ENCODE measurements at regions not wholly inside any gene's neighbourhood (a gene's known extent, or its start where the extent isn't known, plus 50 kb on each side); places are given as distances from the start of the nearest gene placed in this dataset.

DNA sequence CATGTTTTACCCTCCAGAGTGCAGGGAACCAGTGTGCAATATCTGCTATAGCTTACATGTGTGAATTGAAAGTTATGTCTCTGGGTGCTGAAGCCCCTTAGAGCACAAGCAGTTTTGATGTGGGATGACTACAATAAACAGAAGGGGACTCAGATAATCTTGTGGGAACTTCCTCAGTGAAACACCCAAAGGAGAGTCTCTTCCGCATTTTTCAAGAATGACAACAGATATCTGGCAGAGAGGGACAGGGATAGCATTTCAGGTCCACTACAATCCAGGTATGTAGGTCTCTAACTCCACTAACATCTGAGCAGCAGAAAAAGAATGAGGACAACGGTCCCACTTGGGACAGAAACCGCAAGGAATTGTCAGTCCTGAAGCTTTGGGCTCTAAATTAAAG is 67.6 kb upstream of the PDE4B start:
- TF ChIP-seq, protein P1, sequence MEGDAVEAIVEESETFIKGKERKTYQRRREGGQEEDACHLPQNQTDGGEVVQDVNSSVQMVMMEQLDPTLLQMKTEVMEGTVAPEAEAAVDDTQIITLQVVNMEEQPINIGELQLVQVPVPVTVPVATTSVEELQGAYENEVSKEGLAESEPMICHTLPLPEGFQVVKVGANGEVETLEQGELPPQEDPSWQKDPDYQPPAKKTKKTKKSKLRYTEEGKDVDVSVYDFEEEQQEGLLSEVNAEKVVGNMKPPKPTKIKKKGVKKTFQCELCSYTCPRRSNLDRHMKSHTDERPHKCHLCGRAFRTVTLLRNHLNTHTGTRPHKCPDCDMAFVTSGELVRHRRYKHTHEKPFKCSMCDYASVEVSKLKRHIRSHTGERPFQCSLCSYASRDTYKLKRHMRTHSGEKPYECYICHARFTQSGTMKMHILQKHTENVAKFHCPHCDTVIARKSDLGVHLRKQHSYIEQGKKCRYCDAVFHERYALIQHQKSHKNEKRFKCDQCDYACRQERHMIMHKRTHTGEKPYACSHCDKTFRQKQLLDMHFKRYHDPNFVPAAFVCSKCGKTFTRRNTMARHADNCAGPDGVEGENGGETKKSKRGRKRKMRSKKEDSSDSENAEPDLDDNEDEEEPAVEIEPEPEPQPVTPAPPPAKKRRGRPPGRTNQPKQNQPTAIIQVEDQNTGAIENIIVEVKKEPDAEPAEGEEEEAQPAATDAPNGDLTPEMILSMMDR (IDR thresholded peaks at IDR 0.05), result no peak
- TF ChIP-seq POLR2A (IDR thresholded peaks at IDR 0.05), result no peak
- no peak overlapping the region for H3K4me3 ChIP-seq
- WGBS, 4 donors, result 76 to 86% (median 84%) methylated on average over 3 of the region's 3 CpGs
- no peaks in the 10 kb centered on the region for H3K36me3 ChIP-seq (replicated peaks in 1 of 2)
- no peaks in the 10 kb centered on the region for H3K4me1 ChIP-seq (replicated peaks in 1 of 2)
- H3K27me3 ChIP-seq, result no peaks in the 10 kb centered on the region
- no peak overlapping the region for H3K27ac ChIP-seq
- no peak for DNase-seq
- H3K9me3 ChIP-seq (replicated peaks in 1 of 3), result no peaks in the 10 kb centered on the region
- intact Hi-C loops (cut with DNase I), result no loop called here

DNA sequence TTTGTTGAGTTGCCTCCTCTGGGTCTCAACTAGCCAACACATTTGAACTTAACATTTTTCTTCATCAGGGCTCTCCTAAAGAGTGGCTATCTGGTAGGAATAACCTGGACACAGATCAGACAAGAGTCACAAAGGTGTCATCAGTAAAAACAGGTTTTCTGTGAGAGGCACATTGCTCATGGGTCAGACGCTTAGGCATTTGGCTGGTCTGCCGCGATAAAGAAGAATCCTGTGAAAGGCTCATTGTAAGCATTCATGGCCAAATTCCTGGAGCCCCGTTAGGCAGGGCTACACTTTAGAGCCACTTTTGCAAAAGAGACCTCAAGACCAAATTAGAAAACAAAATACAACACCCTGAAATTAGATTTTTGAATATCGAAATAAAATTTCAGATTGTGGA is 64.2 kb upstream of the PDE4B start:
- no peaks in the 10 kb centered on the region for H3K36me3 ChIP-seq (replicated peaks in 1 of 2)
- WGBS, 4 donors, result 62 to 75% (median 71%) methylated on average over 5 of the region's 5 CpGs
- intact Hi-C loops (cut with DNase I), result no loop called here
- no peak overlapping the region for H3K4me3 ChIP-seq
- no peaks in the 10 kb centered on the region for H3K27me3 ChIP-seq
- no peaks in the 10 kb centered on the region for H3K9me3 ChIP-seq (replicated peaks in 1 of 3)
- H3K4me1 ChIP-seq (replicated peaks in 1 of 2), result no peaks in the 10 kb centered on the region
- TF ChIP-seq, protein P1 (IDR thresholded peaks at IDR 0.05), result no peak
- no peak for TF ChIP-seq POLR2A (IDR thresholded peaks at IDR 0.05)
- no peak overlapping the region for H3K27ac ChIP-seq
- DNase-seq, result no peak

DNA sequence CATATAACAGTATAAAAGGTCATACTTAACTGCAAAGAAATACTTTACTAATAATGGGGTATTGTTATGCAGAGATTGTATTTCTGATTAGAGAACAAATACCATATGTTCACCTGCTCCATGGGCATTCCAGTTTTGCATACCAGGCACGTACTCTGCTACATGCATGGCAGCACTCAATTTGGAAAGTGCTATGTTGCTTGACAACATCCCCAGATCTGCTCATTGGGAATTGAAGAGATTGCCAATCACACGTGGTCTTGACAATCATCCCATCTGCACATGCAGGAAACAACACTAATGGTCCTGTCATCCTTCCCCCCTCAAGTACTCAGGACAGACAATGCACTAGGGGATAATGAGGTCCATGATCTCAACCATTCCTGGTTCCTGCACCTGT is 63.4 kb upstream of the PDE4B start:
- 36 to 49% (median 42%) methylated on average over 2 of the region's 2 CpGs for WGBS, 4 donors
- intact Hi-C loops (cut with DNase I), result no loop called here
- Histone ChIP-seq H3K9me3 (replicated peaks in 1 of 3) (no peaks in the 10 kb centered on the region), H3K27ac (no peak overlapping the region), H3K36me3 (replicated peaks in 1 of 2) (no peaks in the 10 kb centered on the region), H3K4me3 (no peak overlapping the region), H3K4me1 (replicated peaks in 1 of 2) (no peaks in the 10 kb centered on the region), H3K27me3 (no peaks in the 10 kb centered on the region)
- TF ChIP-seq, protein P1 (IDR thresholded peaks at IDR 0.05), result no peak
- TF ChIP-seq POLR2A (IDR thresholded peaks at IDR 0.05), result no peak
- DNase-seq, result no peak

DNA sequence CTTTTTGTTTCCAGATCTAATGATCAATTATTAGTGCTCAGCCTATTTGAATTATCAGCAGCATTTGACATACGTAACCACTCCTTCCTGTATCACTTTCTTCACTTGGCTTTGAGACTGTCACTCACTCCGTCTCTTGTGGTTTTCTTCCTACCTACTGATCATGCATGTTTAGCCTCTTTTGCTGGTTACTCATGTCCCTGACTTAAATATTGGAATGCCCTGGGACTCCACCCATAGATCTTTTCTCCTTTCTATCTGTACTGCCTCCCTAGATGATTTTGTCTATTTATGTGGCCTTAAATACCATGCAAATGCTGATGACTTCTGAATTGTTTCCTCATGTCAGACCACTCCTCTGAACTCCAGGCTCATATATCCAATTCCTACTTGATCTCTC is 57.7 kb upstream of the PDE4B start:
- intact Hi-C loops (cut with DNase I), result no loop called here
- Histone ChIP-seq H3K4me3 (no peak overlapping the region), H3K4me1 (replicated peaks in 1 of 2) (no peaks in the 10 kb centered on the region), H3K36me3 (replicated peaks in 1 of 2) (no peaks in the 10 kb centered on the region), H3K9me3 (replicated peaks in 1 of 3) (no peaks in the 10 kb centered on the region), H3K27ac (no peak overlapping the region), H3K27me3 (no peaks in the 10 kb centered on the region)
- no peak for DNase-seq
- TF ChIP-seq POLR2A (IDR thresholded peaks at IDR 0.05), result no peak
- TF ChIP-seq, protein P1 (IDR thresholded peaks at IDR 0.05), result no peak
- 72 to 82% (median 73%) methylated on average over 2 of the region's 2 CpGs for WGBS, 4 donors

Measured in adrenal gland (tissue), 9 donors.